ENCODE measurements at regions not wholly inside any gene's neighbourhood (a gene's known extent, or its start where the extent isn't known, plus 50 kb on each side); places are given as distances from the start of the nearest gene placed in this dataset.

DNA sequence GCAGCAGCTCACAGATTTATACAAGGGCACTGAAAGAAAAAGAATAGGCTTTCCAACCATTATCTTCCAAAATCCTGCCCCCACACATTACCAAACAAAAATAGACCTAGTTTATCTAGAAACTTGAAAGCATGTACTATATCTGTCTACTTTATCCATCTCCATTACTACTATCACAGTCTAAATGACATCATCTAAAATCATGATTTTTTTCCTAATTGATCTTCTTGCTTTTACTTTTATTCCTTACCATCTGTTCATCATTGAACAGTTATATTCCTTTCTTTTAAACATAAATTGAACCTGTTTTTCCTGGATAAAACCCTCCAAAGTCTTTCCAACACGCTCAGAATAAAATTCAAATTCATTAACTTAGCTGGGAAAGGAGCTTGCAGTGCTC lies 414.7 kb downstream of the KCTD12 start:
- no peak for TF ChIP-seq POLR2AphosphoS5 (IDR thresholded peaks at IDR 0.05; ENCODE audit: low read depth, low read length)
- no peak for TF ChIP-seq POLR2A (IDR thresholded peaks at IDR 0.05; ENCODE audit: low read depth, low read length)
- no peak for TF ChIP-seq SPI1 (IDR thresholded peaks at IDR 0.05; ENCODE audit: low read depth, low read length)
